ENCODE measurements at regions not wholly inside any gene's neighbourhood (a gene's known extent, or its start where the extent isn't known, plus 50 kb on each side); places are given as distances from the start of the nearest gene placed in this dataset.

DNA sequence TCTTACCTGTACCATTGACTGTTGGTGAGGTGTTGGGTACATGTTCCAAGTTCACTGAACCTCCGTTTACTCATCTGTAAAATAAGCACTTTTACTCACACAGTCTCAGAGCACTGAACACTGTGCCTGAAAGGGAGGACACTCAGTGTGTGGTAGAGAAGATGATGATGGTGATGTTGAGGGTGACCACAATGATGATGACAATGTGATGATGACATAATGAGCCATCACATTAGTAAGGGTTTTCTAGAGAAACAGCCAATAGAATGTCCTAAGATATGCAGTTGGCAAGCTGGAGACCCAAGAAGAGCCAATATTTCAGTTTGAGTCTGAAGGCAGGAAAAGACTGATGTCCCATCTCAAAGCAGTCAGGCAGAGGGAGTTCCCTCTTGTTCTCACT lies 315.4 kb upstream of the IGFBP7 start:
- FAIRE-seq (no peak), DNase-seq (ENCODE audit: low spot score) (no peak), ATAC-seq (no peak)
- ChIA-PET POLR2A (no interaction called here), CTCF (ENCODE audit: low intra/inter-chr PET ratio, low total read pairs) (no interaction called here)
- 0% methylated on average over 1 of the region's 1 CpG for WGBS (ENCODE audit: low lambda C conversion rate)
- intact Hi-C loops (cut with micrococcal nuclease; ENCODE audit: unreplicated experiment) (no loop called here), in situ Hi-C loops (cut with HindIII; ENCODE audit: extremely low pct_ligation_motif_present, low pct_unique_long_range_greater_than_20kb) (no loop called here)
- no peaks in the 10 kb centered on the region for H4K20me1 ChIP-seq (ENCODE audit: insufficient read depth, low read length)
- H3K79me2 ChIP-seq (ENCODE audit: insufficient read depth, low read length), result no peaks in the 10 kb centered on the region
- BruUV-seq (replicated peaks), result no TSS peak
- H3K4me2 ChIP-seq (ENCODE audit: low read depth, low read length), result no peak overlapping the region
- H3K9me3 ChIP-seq (ENCODE audit: low read length), result no peaks in the 10 kb centered on the region
- no peak overlapping the region for H3K9ac ChIP-seq (ENCODE audit: insufficient read depth, low read depth, low read length)
- H3K27ac ChIP-seq (ENCODE audit: extremely low read length, insufficient read depth, low read length), result no peak overlapping the region
- no peak for TF ChIP-seq SMARCE1 (IDR thresholded peaks at IDR 0.05; ENCODE audit: borderline replicate concordance)
- TF ChIP-seq ATF7 (IDR thresholded peaks at IDR 0.05), result peak; percentile 55; the same call in 1 of the 2 replicates
- no peak for TF ChIP-seq ATF7 (CRISPR knock-in tag; IDR thresholded peaks at IDR 0.05)
- TF ChIP-seq RFXAP (CRISPR knock-in tag; IDR thresholded peaks at IDR 0.05; ENCODE audit: borderline replicate concordance), result no peak
- TF ChIP-seq CREB1 (IDR thresholded peaks at IDR 0.05), result peak; percentile 64
- no peak for TF ChIP-seq CREB1 (CRISPR knock-in tag; IDR thresholded peaks at IDR 0.05)
- no peak for TF ChIP-seq CCAR2 (optimal IDR thresholded peaks at IDR 0.05; ENCODE audit: low read depth, low read length)
- H3K36me3 ChIP-seq (replicated peaks in 1 of 2; ENCODE audit: control insufficient read depth in 1 of 2, insufficient read depth in 2 of 2, low read length in 2 of 2), result no peaks in the 10 kb centered on the region
- H3K4me1 ChIP-seq (ENCODE audit: insufficient read depth, low read length), result peaks cover 3% of the 10 kb centered on the region
- no peak overlapping the region for H3K4me3 ChIP-seq (replicated peaks in 1 of 3; ENCODE audit: insufficient read depth in 1 of 3, low read depth in 2 of 3, low read length in 3 of 3)
- H2AFZ ChIP-seq (ENCODE audit: low read length), result no peak overlapping the region
- no peaks in the 10 kb centered on the region for H3K27me3 ChIP-seq (ENCODE audit: control insufficient read depth in 1 of 2, insufficient read depth in 2 of 2, low read length in 2 of 2)

DNA sequence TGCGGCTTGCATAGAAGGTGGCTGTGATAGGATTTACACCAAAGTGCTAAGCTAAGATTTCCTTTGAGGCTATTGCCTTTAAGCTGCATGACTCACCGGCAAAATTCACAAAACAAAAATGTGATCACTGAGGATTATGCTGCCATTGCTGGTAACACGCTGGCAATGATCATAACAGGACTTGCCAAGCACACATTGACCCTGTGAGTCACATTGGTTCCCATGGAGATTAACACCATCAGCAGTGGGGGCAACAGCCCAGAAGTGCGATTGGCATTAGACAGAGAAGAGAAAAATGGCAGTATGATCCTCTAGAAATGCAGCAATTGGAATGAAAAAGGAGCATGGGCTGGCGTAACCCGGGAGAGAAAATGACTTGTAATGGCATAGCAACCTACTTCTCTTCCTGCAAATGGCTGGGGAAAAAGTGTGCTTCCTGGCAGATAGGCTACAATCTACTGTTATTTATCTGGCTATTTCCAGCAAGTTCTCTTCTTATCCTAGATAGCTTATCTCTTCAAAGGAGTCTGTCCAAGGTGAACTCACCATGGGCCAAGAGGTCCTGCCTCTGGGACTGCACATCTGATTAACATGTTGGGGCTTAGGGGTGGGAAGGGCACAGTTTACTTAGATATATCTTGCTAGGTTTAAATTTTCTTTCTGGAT lies 314.2 kb upstream of the IGFBP7 start:
- H3K4me2 ChIP-seq (ENCODE audit: low read depth, low read length), result no peak overlapping the region
- no peak overlapping the region for H3K9ac ChIP-seq (ENCODE audit: insufficient read depth, low read depth, low read length)
- no peaks in the 10 kb centered on the region for H3K79me2 ChIP-seq (ENCODE audit: insufficient read depth, low read length)
- ChIA-PET POLR2A (no interaction called here), CTCF (ENCODE audit: low intra/inter-chr PET ratio, low total read pairs) (no interaction called here)
- H2AFZ ChIP-seq (ENCODE audit: low read length), result no peak overlapping the region
- FAIRE-seq, result no peak
- no peak for ATAC-seq
- in situ Hi-C loops (cut with HindIII; ENCODE audit: extremely low pct_ligation_motif_present, low pct_unique_long_range_greater_than_20kb) (no loop called here), intact Hi-C loops (cut with micrococcal nuclease; ENCODE audit: unreplicated experiment) (no loop called here)
- no TSS peak for BruUV-seq (replicated peaks)
- no peaks in the 10 kb centered on the region for H3K4me1 ChIP-seq (ENCODE audit: insufficient read depth, low read length)
- no peak for DNase-seq (ENCODE audit: low spot score)
- H3K9me3 ChIP-seq (ENCODE audit: low read length), result no peaks in the 10 kb centered on the region
- no peaks in the 10 kb centered on the region for H4K20me1 ChIP-seq (ENCODE audit: insufficient read depth, low read length)
- H3K27ac ChIP-seq (ENCODE audit: extremely low read length, insufficient read depth, low read length), result no peak overlapping the region
- no peak overlapping the region for H3K4me3 ChIP-seq (replicated peaks in 1 of 3; ENCODE audit: insufficient read depth in 1 of 3, low read depth in 2 of 3, low read length in 3 of 3)
- H3K36me3 ChIP-seq (replicated peaks in 1 of 2; ENCODE audit: control insufficient read depth in 1 of 2, insufficient read depth in 2 of 2, low read length in 2 of 2), result no peaks in the 10 kb centered on the region
- H3K27me3 ChIP-seq (ENCODE audit: control insufficient read depth in 1 of 2, insufficient read depth in 2 of 2, low read length in 2 of 2), result no peaks in the 10 kb centered on the region
- 14% methylated on average over 6 of the region's 6 CpGs for WGBS (ENCODE audit: low lambda C conversion rate)
- TF ChIP-seq ZNF460 (CRISPR knock-in tag; IDR thresholded peaks at IDR 0.05; ENCODE audit: borderline replicate concordance) (no peak), ZNF121 (CRISPR knock-in tag; IDR thresholded peaks at IDR 0.05) (no peak), JUND (CRISPR knock-in tag; IDR thresholded peaks at IDR 0.05) (no peak)
- TF ChIP-seq, protein P1, sequence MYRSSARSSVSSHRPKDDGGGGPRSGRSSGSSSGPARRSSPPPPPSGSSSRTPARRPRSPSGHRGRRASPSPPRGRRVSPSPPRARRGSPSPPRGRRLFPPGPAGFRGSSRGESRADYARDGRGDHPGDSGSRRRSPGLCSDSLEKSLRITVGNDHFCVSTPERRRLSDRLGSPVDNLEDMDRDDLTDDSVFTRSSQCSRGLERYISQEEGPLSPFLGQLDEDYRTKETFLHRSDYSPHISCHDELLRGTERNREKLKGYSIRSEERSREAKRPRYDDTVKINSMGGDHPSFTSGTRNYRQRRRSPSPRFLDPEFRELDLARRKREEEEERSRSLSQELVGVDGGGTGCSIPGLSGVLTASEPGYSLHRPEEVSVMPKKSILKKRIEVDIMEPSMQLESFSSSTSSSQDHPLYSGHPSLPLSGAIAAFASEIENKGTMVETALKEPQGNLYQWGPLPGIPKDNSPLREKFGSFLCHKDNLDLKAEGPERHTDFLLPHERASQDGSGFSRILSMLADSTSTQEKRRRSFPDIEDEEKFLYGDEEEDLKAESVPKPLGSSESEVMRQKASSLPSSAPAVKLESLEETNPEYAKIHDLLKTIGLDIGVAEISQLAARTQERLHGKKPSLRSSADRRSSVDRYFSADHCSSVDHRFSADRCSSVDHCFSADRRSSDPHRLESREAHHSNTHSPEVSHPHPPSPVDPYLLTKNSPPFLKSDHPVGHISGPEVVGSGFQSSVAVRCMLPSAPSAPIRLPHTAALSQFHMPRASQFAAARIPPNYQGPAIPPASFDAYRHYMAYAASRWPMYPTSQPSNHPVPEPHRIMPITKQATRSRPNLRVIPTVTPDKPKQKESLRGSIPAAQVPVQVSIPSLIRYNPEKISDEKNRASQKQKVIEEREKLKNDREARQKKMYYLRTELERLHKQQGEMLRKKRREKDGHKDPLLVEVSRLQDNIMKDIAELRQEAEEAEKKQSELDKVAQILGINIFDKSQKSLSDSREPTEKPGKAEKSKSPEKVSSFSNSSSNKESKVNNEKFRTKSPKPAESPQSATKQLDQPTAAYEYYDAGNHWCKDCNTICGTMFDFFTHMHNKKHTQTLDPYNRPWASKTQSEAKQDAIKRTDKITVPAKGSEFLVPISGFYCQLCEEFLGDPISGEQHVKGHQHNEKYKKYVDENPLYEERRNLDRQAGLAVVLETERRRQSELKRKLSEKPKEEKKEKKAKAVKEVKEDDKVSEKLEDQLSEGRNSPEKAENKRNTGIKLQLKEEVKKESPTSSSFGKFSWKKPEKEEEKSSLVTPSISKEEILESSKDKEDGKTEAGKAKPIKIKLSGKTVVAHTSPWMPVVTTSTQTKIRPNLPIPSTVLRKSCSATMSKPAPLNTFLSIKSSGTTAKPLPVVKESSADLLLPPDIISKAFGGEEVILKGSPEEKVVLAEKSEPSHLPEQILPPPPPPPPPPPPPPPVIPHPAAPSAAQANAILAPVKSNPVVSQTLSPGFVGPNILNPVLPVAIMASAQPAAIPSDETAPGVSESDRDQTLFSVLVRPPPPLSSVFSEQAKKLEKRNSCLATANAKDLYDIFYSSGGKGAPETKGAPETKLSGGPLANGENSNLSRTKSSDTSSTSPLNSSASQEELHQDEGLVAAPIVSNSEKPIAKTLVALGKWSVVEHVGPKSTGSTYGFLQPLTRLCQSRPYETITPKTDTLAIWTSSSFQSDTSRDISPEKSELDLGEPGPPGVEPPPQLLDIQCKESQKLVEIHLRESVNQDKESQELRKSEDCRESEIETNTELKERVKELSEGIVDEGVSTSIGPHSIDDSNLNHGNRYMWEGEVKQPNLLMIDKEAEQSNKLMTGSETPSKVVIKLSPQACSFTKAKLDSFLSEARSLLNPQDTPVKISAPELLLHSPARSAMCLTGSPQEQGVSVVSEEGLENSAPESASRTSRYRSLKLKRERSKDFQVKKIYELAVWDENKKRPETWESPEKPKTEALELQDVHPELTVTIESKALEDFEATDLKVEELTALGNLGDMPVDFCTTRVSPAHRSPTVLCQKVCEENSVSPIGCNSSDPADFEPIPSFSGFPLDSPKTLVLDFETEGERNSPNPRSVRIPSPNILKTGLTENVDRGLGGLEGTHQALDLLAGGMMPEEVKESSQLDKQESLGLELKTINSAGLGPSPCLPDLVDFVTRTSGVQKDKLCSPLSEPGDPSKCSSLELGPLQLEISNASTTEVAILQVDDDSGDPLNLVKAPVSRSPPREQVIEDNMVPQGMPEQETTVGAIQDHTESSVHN (CRISPR knock-in tag; IDR thresholded peaks at IDR 0.05), result no peak

Data from HepG2 (cell line).